ENCODE measurements at regions not wholly inside any gene's neighbourhood (a gene's known extent, or its start where the extent isn't known, plus 50 kb on each side); places are given as distances from the start of the nearest gene placed in this dataset.

GRCh38 chr20:43284486-43284885 lies 94.8 kb upstream of the PTPRT start:
- no peak for DNase-seq (ENCODE audit: low read depth in 1 of 2, low spot score in 1 of 2)
- peaks cover 3% of the 10 kb centered on the region for H3K27me3 ChIP-seq (ENCODE audit: insufficient read depth, poor library complexity, severe bottlenecking)

GRCh38 chr20:43283126-43283525 lies 93.4 kb upstream of the PTPRT start:
- Histone ChIP-seq H3K27me3 (ENCODE audit: insufficient read depth, poor library complexity, severe bottlenecking) (peaks cover 3% of the 10 kb centered on the region), H3K27ac (replicated peaks) (no peak overlapping the region), H3K4me3 (replicated peaks; ENCODE audit: insufficient read depth, low read length) (no peak overlapping the region)
- TF ChIP-seq GABPA (IDR thresholded peaks at IDR 0.05; ENCODE audit: low read depth) (no peak), POLR2AphosphoS5 (IDR thresholded peaks at IDR 0.05; ENCODE audit: low read depth) (no peak), CTCF (IDR thresholded peaks at IDR 0.05; ENCODE audit: insufficient read depth, low read length) (no peak), SPI1 (IDR thresholded peaks at IDR 0.05; ENCODE audit: borderline replicate concordance, low read depth) (no peak), REST (IDR thresholded peaks at IDR 0.05; ENCODE audit: insufficient replicate concordance, low read depth) (no peak)
- no peak for DNase-seq (ENCODE audit: low read depth in 1 of 2, low spot score in 1 of 2)

More at GRCh38 chr20:43284486-43284885, 94.8 kb upstream of the PTPRT start:
- Histone ChIP-seq H3K27ac (replicated peaks) (no peak overlapping the region), H3K4me3 (replicated peaks; ENCODE audit: insufficient read depth, low read length) (no peak overlapping the region)
- TF ChIP-seq POLR2AphosphoS5 (IDR thresholded peaks at IDR 0.05; ENCODE audit: low read depth) (no peak), CTCF (IDR thresholded peaks at IDR 0.05; ENCODE audit: insufficient read depth, low read length) (no peak), GABPA (IDR thresholded peaks at IDR 0.05; ENCODE audit: low read depth) (no peak), REST (IDR thresholded peaks at IDR 0.05; ENCODE audit: insufficient replicate concordance, low read depth) (no peak)

GRCh38 chr20:43271980-43272379 lies 82.3 kb upstream of the PTPRT start:
- H3K4me3 ChIP-seq (replicated peaks; ENCODE audit: insufficient read depth, low read length), result no peak overlapping the region
- no peak for TF ChIP-seq POLR2AphosphoS5 (IDR thresholded peaks at IDR 0.05; ENCODE audit: low read depth)
- no peak for TF ChIP-seq GABPA (IDR thresholded peaks at IDR 0.05; ENCODE audit: low read depth)
- TF ChIP-seq REST (IDR thresholded peaks at IDR 0.05; ENCODE audit: insufficient replicate concordance, low read depth), result no peak
- TF ChIP-seq SPI1 (IDR thresholded peaks at IDR 0.05; ENCODE audit: borderline replicate concordance, low read depth), result no peak
- no peak for TF ChIP-seq CTCF (IDR thresholded peaks at IDR 0.05; ENCODE audit: insufficient read depth, low read length)
- no peaks in the 10 kb centered on the region for H3K27me3 ChIP-seq (ENCODE audit: insufficient read depth, poor library complexity, severe bottlenecking)
- no peak for DNase-seq (ENCODE audit: low read depth in 1 of 2, low spot score in 1 of 2)
- H3K27ac ChIP-seq (replicated peaks), result no peak overlapping the region

All from HL-60 (cell line).